ENCODE measurements at regions not wholly inside any gene's neighbourhood (a gene's known extent, or its start where the extent isn't known, plus 50 kb on each side); places are given as distances from the start of the nearest gene placed in this dataset.

DNA sequence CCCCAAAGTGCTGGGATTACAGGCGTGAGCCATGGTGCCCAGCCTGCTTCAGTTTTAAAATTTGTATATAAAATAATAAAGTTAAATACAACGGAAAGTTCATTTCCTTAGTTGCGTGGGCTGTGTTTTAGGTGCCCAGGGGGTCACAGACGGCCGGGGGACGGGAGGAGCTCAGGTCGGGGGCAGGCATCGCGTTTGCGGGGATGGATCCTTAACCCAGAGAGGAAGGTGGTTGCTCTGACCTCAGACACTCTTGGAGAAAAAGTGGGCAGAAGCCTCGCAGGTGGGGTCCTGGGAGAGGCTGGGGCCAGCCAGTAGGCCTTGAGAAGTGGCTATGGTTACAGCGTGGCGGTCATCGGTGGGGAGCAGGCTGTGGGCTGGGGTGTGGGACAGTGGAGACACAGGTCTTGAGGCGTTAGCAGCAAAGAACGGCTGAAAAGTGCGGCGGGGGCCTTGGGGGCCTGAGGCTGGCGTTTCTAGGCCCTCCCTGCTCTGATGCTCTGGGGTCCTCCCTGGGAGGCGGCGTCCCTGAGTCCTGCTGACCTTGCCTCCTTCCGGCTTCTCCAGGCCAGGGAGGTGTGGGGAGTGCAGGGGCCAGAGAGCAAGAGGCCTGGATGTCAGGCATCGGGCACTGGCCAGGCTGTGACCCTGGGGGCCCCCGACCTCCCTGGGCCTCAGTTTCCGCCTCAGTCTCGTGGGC lies 54.4 kb downstream of the UNCX start:
- no peak overlapping the region for H3K4me3 ChIP-seq (ENCODE audit: low read length)
- TF ChIP-seq, protein P1, sequence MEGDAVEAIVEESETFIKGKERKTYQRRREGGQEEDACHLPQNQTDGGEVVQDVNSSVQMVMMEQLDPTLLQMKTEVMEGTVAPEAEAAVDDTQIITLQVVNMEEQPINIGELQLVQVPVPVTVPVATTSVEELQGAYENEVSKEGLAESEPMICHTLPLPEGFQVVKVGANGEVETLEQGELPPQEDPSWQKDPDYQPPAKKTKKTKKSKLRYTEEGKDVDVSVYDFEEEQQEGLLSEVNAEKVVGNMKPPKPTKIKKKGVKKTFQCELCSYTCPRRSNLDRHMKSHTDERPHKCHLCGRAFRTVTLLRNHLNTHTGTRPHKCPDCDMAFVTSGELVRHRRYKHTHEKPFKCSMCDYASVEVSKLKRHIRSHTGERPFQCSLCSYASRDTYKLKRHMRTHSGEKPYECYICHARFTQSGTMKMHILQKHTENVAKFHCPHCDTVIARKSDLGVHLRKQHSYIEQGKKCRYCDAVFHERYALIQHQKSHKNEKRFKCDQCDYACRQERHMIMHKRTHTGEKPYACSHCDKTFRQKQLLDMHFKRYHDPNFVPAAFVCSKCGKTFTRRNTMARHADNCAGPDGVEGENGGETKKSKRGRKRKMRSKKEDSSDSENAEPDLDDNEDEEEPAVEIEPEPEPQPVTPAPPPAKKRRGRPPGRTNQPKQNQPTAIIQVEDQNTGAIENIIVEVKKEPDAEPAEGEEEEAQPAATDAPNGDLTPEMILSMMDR (conservative IDR thresholded peaks at IDR 0.05; ENCODE audit: low read length) = no peak

DNA sequence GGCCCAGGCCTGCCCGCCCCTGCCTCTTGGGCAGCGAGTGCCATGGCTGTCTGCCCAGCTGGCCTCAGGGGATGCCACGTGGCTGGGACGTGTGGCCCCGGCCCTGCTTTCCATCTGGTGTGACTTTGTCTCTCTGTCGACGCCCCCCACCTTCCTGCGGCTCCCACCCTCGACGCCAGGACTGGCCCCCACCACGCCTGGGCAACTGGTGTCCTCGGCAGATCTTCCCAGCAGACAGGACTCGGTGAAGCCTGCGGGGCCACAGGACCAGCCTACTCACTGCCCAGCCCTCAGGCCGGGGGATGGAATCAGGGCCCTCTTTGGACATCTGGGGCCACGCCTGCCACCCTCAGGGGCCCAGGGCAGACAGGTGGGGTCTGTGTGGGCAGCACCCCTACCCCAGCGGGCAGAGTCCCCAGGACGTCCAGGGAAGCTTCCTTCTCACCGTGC lies 55.1 kb downstream of the UNCX start:
- DNase-seq (ENCODE audit: low read depth) = no peak
- H3K4me3 ChIP-seq (ENCODE audit: low read length) = no peak overlapping the region
- TF ChIP-seq, protein P1 (conservative IDR thresholded peaks at IDR 0.05; ENCODE audit: low read length) = no peak

More for the DNA sequence above, 54.4 kb downstream of the UNCX start:
- DNase-seq (ENCODE audit: low read depth) = no peak

DNA sequence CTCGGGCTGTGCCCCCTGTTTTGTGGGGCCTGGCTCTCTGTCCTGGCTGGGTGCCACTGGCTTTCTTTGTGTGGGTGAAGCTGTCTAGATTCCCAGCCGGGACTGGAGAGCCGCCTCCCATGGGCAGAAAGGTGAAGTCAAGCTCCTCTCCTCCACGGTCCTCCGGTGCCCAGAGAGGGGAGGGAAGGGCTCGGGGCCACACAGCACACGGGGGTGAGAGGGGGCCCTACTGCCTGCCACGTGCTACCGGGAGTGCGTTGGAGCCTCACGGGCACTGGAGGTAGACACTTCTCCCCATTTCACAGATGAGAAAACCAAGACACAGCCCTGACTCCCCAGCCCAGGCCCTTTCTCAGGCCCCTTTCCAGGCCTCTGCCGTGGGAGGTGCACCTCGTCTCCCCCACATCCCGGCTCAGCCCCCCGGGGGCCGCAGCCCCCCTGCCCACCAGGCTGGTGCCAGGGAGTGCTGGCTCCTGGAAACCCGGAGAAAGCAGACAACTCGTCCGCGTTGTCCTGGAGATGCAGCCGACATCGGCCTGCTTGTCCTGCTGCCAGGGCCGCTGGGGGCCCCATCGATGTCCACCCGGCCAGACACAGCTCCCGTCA lies 55.8 kb downstream of the UNCX start:
- no peak for DNase-seq (ENCODE audit: low read depth)
- no peak overlapping the region for H3K4me3 ChIP-seq (ENCODE audit: low read length)
- TF ChIP-seq, protein P1 (conservative IDR thresholded peaks at IDR 0.05; ENCODE audit: low read length) = no peak

DNA sequence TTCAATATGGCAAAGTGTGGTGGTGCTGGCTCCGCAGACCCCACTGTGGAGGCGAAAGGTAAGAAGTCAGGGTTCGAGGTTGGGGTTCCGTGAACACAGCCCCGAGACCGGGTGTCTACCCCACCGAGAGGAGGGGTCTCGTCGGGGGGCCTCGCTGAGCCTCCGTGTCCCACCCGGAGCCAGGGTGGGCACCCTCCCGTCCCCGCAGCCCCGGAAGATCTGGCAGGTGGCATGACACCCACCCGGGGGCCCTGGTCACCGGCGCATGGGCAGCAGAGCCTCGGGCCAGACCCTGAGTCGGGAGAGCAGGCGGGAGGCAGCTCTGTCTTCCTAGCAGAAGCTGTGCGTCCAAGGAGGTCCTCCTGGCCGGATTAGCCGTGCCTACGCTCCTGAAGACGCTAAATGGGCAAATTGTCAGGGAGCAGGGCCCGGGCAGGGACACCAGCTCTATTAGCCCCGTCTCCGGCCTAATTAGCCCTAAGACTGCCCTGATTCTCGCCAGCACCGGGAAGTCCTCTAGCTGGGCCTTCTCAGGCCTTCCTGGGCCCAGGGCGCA lies 56.4 kb downstream of the UNCX start:
- DNase-seq (ENCODE audit: low read depth) = no peak
- no peak overlapping the region for H3K4me3 ChIP-seq (ENCODE audit: low read length)
- TF ChIP-seq, protein P1 (conservative IDR thresholded peaks at IDR 0.05; ENCODE audit: low read length) = no peak

DNA sequence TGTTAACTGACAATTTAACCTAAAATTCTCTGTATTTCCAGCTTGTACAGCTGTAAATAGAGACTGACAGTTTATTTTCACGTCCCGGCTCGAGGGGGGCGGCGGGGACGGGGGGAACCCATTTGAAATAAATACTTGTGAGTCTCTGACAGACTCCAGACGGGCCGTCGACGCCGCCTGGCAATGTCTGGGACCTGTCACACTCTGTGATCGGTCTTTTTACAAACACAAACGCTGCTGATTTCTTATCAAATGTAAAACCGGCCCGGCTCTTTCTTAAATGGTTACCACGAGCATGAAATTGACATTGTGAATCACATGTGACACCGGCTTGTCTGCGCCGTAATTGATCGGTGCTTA lies 57.0 kb downstream of the UNCX start:
- DNase-seq (ENCODE audit: low read depth) = no peak
- no peak overlapping the region for H3K4me3 ChIP-seq (ENCODE audit: low read length)
- TF ChIP-seq, protein P1 (conservative IDR thresholded peaks at IDR 0.05; ENCODE audit: low read length) = no peak

DNA sequence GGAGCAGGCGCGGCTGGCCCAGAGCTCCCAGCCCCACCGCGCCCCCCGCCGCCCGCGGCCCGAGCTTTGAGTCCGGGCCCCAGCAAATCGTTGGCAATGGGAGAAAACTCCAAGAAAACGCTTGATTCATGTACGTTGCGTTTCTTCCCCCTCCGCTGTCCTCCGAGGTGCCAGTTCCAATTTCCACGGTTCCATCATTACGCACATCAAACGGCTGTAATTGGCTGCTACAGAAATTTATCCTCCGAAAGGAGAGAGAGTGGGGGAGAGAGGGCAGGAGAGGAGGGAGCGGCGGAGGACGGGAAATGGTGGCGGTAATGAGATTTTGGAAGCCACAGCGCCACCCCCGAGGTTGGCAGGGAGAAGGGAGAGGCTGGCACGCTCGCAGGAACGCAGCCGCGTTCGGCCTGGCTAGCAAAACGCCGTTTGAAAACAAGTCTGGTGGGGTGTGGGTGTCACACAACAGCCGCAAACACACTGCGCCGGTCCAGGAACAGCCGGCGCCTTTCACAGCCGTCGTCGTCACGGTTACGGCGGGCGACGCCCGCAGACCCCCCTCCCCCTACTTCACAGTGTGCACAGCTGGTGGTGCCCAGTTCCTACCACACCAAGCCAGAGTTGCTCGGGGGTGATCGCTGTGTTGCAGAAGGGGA lies 57.5 kb downstream of the UNCX start:
- peak; percentile 59 for DNase-seq (ENCODE audit: low read depth)
- TF ChIP-seq, protein P1 (conservative IDR thresholded peaks at IDR 0.05; ENCODE audit: low read length) = no peak; the same call in 1 of the 2 replicates
- peak overlapping the region; percentile 56 for H3K4me3 ChIP-seq (ENCODE audit: low read length)

Measured in AG10803 (cell line).